Colonic mucosa (tissue), 4 donors: ENCODE measurements at regions not wholly inside any gene's neighbourhood (a gene's known extent, or its start where the extent isn't known, plus 50 kb on each side); places are given as distances from the start of the nearest gene placed in this dataset.
"Not testable (repeated sequence)": the region's sequence is repeated elsewhere in the genome, so short reads cannot be mapped to it uniquely, and the experiment has no call there.

Experiments used
- DNase-seq: peaks from one replicate; pipeline ENCODE4 v3.0.0-alpha.2; 2020
- H3K27ac ChIP-seq: fragments of 200-600 bp; one replicate; pipeline ENCODE4 v1.8.0; 2021
- H3K27me3 ChIP-seq: fragments of 200-600 bp; one replicate; pipeline ENCODE4 v1.8.0; 2021
- H3K36me3 ChIP-seq: fragments of 200-600 bp; one replicate; pipeline ENCODE4 v1.8.0; 2021
- H3K4me1 ChIP-seq: fragments of 200-600 bp; one replicate; pipeline ENCODE4 v1.8.0; 2021; ENCODE audit warnings: mild to moderate bottlenecking
- H3K4me3 ChIP-seq: fragments of 200-600 bp; one replicate; pipeline ENCODE4 v1.8.0; 2021
- H3K9ac ChIP-seq, 2 donors: one replicate each; pipeline ENCODE4 v1.7.0; 2013; ENCODE audit warnings: control low read depth in 2 of 2, low read depth in 2 of 2, low read length in 2 of 2
- H3K9me3 ChIP-seq: fragments of 200-600 bp; one replicate; pipeline ENCODE4 v1.8.0; 2021
- intact Hi-C: fragments of 100-400 bp; cut with DNase I; formaldehyde crosslinking; loops from one replicate; pipeline ENCODE4 v1.14.1; 2022
- TF ChIP-seq, protein P1 (sequence below): fragments of 200-600 bp; IDR thresholded peaks from one replicate; pipeline ENCODE4 v1.8.0; 2022; ENCODE audit warnings: antibody characterized with exemption, mild to moderate bottlenecking
- donor health status: healthy.
- donor health status: DM: no; HTN: no; CAD: no.
- donor health status: DM: no; HTN: no; CAD: no.

DNA sequence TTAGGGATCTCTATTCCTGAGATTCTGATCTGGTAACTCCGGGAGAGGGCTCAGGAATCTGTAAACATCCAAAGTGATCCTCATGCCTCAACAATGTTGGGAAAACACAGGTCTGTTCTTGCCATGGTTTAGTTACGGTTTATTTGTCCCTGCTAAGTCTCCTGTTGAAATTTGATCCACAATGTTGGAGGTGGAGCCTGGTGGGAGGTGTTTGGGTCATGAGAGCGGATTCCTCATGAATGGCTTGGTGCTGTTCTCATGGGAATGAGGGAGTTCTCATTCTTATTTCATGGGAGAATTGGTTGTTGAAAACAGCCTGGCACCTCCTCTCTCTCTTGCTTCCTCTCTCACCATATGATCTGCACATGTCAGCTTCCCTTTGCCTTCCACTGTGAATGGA lies 608.6 kb upstream of the GOT2 start:
- intact Hi-C loops, result no loop called here
- Histone ChIP-seq H3K27ac (no peak overlapping the region), H3K27me3 (no peaks in the 10 kb centered on the region), H3K4me1 (no peaks in the 10 kb centered on the region), H3K4me3 (no peak overlapping the region), H3K9ac (no peak overlapping the region), H3K36me3 (no peaks in the 10 kb centered on the region), H3K9me3 (no peaks in the 10 kb centered on the region)
- TF ChIP-seq, protein P1, sequence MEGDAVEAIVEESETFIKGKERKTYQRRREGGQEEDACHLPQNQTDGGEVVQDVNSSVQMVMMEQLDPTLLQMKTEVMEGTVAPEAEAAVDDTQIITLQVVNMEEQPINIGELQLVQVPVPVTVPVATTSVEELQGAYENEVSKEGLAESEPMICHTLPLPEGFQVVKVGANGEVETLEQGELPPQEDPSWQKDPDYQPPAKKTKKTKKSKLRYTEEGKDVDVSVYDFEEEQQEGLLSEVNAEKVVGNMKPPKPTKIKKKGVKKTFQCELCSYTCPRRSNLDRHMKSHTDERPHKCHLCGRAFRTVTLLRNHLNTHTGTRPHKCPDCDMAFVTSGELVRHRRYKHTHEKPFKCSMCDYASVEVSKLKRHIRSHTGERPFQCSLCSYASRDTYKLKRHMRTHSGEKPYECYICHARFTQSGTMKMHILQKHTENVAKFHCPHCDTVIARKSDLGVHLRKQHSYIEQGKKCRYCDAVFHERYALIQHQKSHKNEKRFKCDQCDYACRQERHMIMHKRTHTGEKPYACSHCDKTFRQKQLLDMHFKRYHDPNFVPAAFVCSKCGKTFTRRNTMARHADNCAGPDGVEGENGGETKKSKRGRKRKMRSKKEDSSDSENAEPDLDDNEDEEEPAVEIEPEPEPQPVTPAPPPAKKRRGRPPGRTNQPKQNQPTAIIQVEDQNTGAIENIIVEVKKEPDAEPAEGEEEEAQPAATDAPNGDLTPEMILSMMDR, result no peak
- DNase-seq, result no peak

DNA sequence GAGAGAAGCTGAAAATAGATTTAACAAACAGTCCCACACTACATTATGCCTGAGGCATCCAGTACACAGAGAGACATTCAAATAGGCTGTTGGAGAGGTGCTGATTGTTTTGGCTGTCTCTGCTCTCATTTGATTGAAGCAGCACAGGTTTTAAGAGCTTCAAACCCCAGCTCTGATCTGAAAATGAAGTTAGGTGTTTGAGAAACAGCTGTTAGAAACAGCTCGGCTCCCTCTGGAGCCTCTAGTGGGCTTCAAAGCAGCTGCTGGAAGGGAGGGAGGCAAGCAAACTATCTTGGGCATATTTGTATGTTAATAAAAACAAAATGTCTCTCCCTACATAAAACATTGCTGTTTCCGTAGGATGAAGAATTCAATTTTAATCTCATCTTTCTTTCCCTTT lies 607.3 kb upstream of the GOT2 start:
- Histone ChIP-seq H3K9ac (no peak overlapping the region), H3K9me3 (no peaks in the 10 kb centered on the region), H3K27ac (no peak overlapping the region), H3K4me1 (no peaks in the 10 kb centered on the region), H3K4me3 (no peak overlapping the region), H3K36me3 (no peaks in the 10 kb centered on the region), H3K27me3 (no peaks in the 10 kb centered on the region)
- TF ChIP-seq, protein P1, result no peak
- intact Hi-C loops, result no loop called here
- DNase-seq, result no peak

DNA sequence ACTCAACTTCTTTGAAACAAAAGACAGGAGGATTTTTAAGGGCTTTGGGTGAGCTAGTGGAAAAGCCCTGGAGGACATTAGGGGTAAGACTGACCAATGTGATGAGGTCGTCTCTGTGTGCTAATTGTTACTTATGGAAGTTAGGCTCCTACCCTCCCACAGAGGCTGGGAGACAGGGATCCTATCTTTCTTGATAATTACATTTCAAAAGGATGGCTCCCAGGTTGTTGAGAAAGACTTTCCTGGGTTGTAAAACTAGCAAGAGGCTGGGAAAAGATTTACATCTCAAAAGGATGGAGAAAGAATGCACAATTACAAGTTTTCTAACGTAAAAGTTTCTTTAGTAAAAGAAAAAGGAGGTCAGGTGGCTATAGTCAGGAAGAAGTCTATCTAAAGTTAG lies 605.8 kb upstream of the GOT2 start:
- intact Hi-C loops, result no loop called here
- H3K36me3 ChIP-seq, result no peaks in the 10 kb centered on the region
- DNase-seq, result no peak
- no peak overlapping the region for H3K9ac ChIP-seq
- TF ChIP-seq, protein P1, result no peak
- H3K9me3 ChIP-seq, result no peaks in the 10 kb centered on the region
- no peak overlapping the region for H3K27ac ChIP-seq
- no peaks in the 10 kb centered on the region for H3K27me3 ChIP-seq
- H3K4me1 ChIP-seq, result no peaks in the 10 kb centered on the region
- no peak overlapping the region for H3K4me3 ChIP-seq

DNA sequence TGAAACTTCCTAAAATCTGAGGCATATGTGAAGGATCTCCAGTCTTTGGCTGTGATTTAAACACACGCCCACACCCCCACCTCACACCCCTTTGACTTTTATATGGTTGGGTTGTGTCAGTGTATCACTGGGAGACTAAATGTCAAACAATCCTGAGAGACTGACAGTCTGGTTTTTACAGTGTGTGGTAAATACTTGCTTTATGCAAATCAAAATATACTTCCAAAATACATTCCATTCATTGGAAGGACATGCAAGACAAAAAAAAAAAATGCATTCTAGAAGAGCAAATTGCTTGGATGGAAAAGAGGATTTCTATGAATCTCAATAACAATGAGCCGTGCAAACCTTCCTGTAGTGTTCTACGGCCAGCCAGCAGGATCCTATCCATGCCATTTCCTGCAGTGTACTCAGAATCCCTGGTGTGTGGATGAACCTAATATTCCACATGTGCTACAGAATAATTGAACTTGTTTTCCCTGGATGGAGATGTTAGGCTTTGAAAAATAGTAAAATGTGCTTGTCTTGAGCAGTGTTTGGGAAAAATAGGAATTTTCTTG lies 602.1 kb upstream of the GOT2 start:
- Histone ChIP-seq H3K9ac (no peak overlapping the region), H3K27me3 (no peaks in the 10 kb centered on the region), H3K4me1 (no peaks in the 10 kb centered on the region), H3K27ac (no peak overlapping the region), H3K9me3 (no peaks in the 10 kb centered on the region), H3K4me3 (no peak overlapping the region), H3K36me3 (no peaks in the 10 kb centered on the region)
- no peak for DNase-seq
- TF ChIP-seq, protein P1, result no peak
- intact Hi-C loops, result no loop called here

DNA sequence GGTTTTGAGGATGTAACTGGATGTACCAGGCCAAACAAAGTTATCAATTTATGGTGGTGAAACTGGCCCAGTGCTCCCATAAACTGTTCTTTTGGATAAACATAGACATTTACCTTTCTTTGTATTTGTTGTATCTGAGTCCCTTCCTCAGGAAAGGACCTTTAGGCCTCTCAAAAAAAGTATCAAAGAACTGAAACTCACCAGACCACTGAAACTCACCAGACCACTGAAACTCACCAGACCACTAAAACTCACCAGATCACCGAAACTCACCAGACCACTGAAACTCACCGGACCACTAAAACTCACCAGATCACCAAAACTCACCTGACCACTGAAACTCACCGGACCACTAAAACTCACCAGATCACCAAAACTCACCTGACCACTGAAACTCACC lies 597.6 kb upstream of the GOT2 start:
- H3K9ac ChIP-seq, intact Hi-C loops, H3K27me3 ChIP-seq, H3K4me1 ChIP-seq, DNase-seq, H3K36me3 ChIP-seq, H3K9me3 ChIP-seq, H3K4me3 ChIP-seq, H3K27ac ChIP-seq: not testable (repeated sequence)

DNA sequence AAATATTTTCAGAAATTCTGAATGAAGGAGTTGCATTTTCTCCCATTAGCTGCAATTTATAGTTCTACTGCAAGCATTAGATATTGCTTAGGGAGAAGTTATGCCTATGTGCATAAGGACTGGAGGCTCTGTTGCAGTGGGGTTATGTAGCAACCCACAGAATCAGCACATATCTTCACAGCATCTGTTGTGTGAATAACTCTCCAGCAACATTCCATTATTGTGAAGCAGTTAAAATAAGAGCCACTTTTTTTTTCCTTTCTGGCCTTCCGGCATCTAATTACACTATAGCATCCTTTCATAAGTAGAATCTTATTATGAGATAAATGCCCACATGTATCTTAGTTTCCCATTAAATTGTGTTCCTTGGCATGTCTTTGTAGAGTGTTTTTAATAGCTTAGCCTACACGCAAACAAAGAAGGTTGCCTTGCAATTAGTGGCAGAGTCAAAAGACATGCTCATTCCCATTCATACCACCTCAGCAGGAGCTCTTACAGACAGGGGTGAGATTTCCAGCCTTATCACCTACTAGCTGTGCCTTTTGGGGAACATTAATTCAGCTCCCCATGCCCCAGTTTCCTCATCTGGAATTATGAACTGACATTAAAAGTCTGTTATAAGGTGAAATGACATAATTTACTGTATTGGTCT lies 596.0 kb upstream of the GOT2 start:
- no peak for DNase-seq
- Histone ChIP-seq H3K27ac (no peak overlapping the region), H3K4me1 (no peaks in the 10 kb centered on the region), H3K4me3 (no peak overlapping the region), H3K9me3 (no peaks in the 10 kb centered on the region), H3K9ac (no peak overlapping the region), H3K36me3 (no peaks in the 10 kb centered on the region), H3K27me3 (no peaks in the 10 kb centered on the region)
- TF ChIP-seq, protein P1, result no peak
- intact Hi-C loops, result no loop called here
